Stimulated activated naive CD8-positive, alpha-beta T cell treated with anti-CD3 and anti-CD28 coated beads, Interleukin-15, Interleukin-2, amounts not matched to agents 100 ng/mL and 50 ng/mL, for 24 hours (primary cell): ENCODE measurements at regions not wholly inside any gene's neighbourhood (a gene's known extent, or its start where the extent isn't known, plus 50 kb on each side); places are given as distances from the start of the nearest gene placed in this dataset.

ENCODE experiments used
- H3K27ac Mint-ChIP-seq: one replicate; pipeline ENCODE4 v1.8.0; 2021; ENCODE audit warnings: mild to moderate bottlenecking, mixed read lengths
- H3K27me3 Mint-ChIP-seq: one replicate; pipeline ENCODE4 v1.8.0; 2021; ENCODE audit warnings: mixed read lengths
- H3K36me3 Mint-ChIP-seq: one replicate; pipeline ENCODE4 v1.8.0; 2021; ENCODE audit warnings: low read depth, mixed read lengths
- H3K4me1 Mint-ChIP-seq: one replicate; pipeline ENCODE4 v1.8.0; 2021; ENCODE audit warnings: low read depth, mixed read lengths
- H3K4me3 Mint-ChIP-seq: one replicate; pipeline ENCODE4 v1.8.0; 2021; ENCODE audit warnings: mild to moderate bottlenecking, mixed read lengths
- H3K9me3 Mint-ChIP-seq: one replicate; pipeline ENCODE4 v1.8.0; 2021; ENCODE audit warnings: mixed read lengths

DNA sequence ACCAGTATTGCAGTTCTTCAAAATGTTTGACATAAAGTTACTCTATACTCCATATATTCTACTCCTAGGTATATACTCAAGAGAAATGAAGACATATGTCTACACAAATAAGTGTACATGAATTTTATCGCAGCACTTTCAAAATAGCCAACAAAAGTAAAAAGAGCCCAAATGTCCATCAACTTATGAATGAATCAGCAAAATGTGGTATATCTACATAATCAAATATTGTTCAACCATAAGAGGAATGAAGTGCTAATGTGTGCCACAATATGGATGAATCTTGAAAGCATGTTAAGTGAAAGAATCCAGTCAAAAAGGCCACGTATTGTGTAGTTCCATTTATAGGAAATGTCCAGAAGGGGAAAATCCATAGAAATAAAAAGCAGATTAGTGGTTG is 98.6 kb upstream of the F3 start:
- Mint-ChIP-seq H3K27ac (no peak overlapping the region), H3K9me3 (no peaks in the 10 kb centered on the region), H3K4me1 (no peaks in the 10 kb centered on the region), H3K27me3 (peaks cover 4% of the 10 kb centered on the region), H3K4me3 (no peak overlapping the region), H3K36me3 (no peaks in the 10 kb centered on the region)

DNA sequence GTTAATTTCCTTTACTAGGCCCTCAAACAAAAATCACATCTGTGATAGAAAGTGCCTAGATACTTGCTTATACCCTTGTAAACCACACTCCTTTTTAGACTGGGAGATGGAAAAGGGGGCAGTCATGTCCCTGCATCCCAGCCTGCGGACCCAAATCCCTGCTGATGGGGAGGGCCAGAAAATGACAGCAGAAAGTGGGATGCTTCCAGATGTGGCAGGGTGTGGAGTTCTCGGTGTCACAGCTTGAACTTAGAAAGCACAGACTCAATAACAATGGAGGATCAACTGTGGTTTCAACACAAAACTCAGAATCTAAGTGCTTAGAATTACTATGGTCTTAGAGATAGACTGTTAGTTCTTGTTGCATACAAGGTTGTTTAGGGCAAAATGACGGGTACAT is 95.6 kb upstream of the F3 start:
- H3K36me3 Mint-ChIP-seq: no peaks in the 10 kb centered on the region
- no peak overlapping the region for H3K27ac Mint-ChIP-seq
- H3K4me1 Mint-ChIP-seq: no peaks in the 10 kb centered on the region
- peaks cover 12% of the 10 kb centered on the region for H3K27me3 Mint-ChIP-seq
- H3K4me3 Mint-ChIP-seq: no peak overlapping the region
- H3K9me3 Mint-ChIP-seq: peaks cover 4% of the 10 kb centered on the region

- Mint-ChIP-seq H3K4me1 (no peaks in the 10 kb centered on the region), H3K27ac (no peak overlapping the region), H3K4me3 (no peak overlapping the region), H3K9me3 (peaks cover 4% of the 10 kb centered on the region), H3K36me3 (no peaks in the 10 kb centered on the region), H3K27me3 (peaks cover 17% of the 10 kb centered on the region)
These were observed 95.1 kb upstream of the F3 start for GRCh38 chr1:94636624-94637023.

- Mint-ChIP-seq H3K4me1 (no peaks in the 10 kb centered on the region), H3K36me3 (no peaks in the 10 kb centered on the region), H3K27me3 (peaks cover 22% of the 10 kb centered on the region), H3K4me3 (no peak overlapping the region), H3K27ac (no peak overlapping the region), H3K9me3 (peaks cover 4% of the 10 kb centered on the region)
These were observed 94.5 kb upstream of the F3 start for GRCh38 chr1:94636100-94636499.

GRCh38 chr1:94634977-94635416 is 93.4 kb upstream of the F3 start:
- peaks cover 22% of the 10 kb centered on the region for H3K27me3 Mint-ChIP-seq
- no peaks in the 10 kb centered on the region for H3K36me3 Mint-ChIP-seq
- no peak overlapping the region for H3K27ac Mint-ChIP-seq
- H3K9me3 Mint-ChIP-seq: peaks cover 4% of the 10 kb centered on the region
- no peaks in the 10 kb centered on the region for H3K4me1 Mint-ChIP-seq
- no peak overlapping the region for H3K4me3 Mint-ChIP-seq

DNA sequence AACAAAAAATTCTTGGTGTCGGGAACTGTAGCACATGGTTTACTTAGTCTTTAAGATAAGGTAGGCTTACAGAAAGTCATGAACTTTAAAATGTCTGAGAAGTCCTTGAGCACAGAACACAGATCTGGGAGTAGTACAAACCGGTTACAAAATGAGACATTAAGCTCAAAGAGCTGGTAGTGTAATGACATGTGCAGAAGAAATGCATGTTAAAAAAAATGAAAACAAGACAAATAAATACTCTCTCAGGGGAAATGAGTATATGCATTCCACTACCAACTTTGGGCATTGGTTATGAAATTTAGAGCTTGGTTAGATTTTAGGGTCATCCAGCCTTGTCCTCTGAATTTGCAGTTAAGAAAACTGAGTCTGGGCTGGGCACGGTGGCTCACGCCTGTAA is 91.5 kb upstream of the F3 start:
- H3K27me3 Mint-ChIP-seq: peaks cover 22% of the 10 kb centered on the region

DNA sequence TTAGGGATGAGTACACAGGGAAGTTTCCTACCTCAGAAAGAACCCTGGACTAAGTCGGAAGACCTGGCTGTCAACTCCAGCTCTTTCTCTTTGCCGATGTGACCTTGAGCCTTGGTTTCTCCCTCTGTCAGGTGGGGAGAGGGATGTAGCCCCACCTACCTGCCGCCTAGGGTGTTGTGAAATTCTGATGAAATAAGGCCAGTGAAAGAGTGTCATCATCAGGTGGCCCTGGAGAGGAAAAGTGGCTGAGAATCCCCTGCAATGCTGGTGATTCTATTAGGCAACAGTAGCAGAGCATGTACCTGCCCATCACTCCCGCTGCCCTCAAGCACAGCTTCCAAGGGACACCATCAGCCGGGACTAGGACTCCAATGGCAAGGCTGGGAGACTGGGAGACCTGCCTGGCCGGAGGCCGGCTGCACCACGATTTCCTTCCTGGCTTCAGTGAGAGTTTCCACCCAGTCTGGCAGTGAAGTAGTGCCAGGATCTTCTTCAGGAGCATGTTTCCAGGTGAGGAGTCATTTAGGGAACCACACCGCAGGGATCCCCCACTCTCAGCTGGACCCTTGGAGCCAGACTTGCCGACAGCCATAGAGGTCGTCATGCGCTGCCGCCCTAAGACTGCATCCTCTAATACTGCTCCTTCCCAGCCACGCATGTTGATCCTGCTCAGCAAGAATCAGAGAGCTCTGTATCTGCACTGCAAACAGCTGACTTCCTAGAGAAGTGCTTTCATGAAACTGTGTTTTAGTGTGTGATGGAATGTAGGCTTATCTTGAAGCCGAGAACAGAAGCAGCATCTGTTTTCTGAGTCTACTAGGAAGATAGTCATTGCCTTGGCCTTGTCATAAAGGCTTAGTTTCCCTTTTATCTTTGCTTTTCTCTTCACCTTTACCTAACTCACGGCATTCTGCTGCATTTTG is 88.0 kb upstream of the F3 start:
- no peaks in the 10 kb centered on the region for H3K36me3 Mint-ChIP-seq
- H3K9me3 Mint-ChIP-seq: peaks cover 4% of the 10 kb centered on the region
- H3K4me3 Mint-ChIP-seq: no peak overlapping the region
- H3K27me3 Mint-ChIP-seq: peaks cover 17% of the 10 kb centered on the region
- no peak overlapping the region for H3K27ac Mint-ChIP-seq
- no peaks in the 10 kb centered on the region for H3K4me1 Mint-ChIP-seq

More for the DNA sequence above, 91.5 kb upstream of the F3 start:
- H3K36me3 Mint-ChIP-seq: no peaks in the 10 kb centered on the region
- H3K4me3 Mint-ChIP-seq: no peak overlapping the region
- H3K9me3 Mint-ChIP-seq: peaks cover 4% of the 10 kb centered on the region
- H3K4me1 Mint-ChIP-seq: no peaks in the 10 kb centered on the region
- no peak overlapping the region for H3K27ac Mint-ChIP-seq

GRCh38 chr1:94628499-94628843 is 86.9 kb upstream of the F3 start:
- peaks cover 4% of the 10 kb centered on the region for H3K9me3 Mint-ChIP-seq
- H3K27me3 Mint-ChIP-seq: peaks cover 17% of the 10 kb centered on the region
- no peak overlapping the region for H3K27ac Mint-ChIP-seq
- H3K4me3 Mint-ChIP-seq: no peak overlapping the region
- H3K36me3 Mint-ChIP-seq: no peaks in the 10 kb centered on the region
- no peaks in the 10 kb centered on the region for H3K4me1 Mint-ChIP-seq

- Mint-ChIP-seq H3K4me3 (no peak overlapping the region), H3K27ac (no peak overlapping the region), H3K9me3 (peaks cover 2% of the 10 kb centered on the region), H3K4me1 (no peaks in the 10 kb centered on the region), H3K27me3 (peaks cover 15% of the 10 kb centered on the region), H3K36me3 (no peaks in the 10 kb centered on the region)
These were observed 86.4 kb upstream of the F3 start for GRCh38 chr1:94627771-94628498.

- H3K9me3 Mint-ChIP-seq: no peaks in the 10 kb centered on the region
- no peak overlapping the region for H3K4me3 Mint-ChIP-seq
- H3K27ac Mint-ChIP-seq: no peak overlapping the region
- H3K4me1 Mint-ChIP-seq: no peaks in the 10 kb centered on the region
- no peaks in the 10 kb centered on the region for H3K36me3 Mint-ChIP-seq
- H3K27me3 Mint-ChIP-seq: no peaks in the 10 kb centered on the region
These were observed 82.6 kb upstream of the F3 start for GRCh38 chr1:94624203-94624602.

DNA sequence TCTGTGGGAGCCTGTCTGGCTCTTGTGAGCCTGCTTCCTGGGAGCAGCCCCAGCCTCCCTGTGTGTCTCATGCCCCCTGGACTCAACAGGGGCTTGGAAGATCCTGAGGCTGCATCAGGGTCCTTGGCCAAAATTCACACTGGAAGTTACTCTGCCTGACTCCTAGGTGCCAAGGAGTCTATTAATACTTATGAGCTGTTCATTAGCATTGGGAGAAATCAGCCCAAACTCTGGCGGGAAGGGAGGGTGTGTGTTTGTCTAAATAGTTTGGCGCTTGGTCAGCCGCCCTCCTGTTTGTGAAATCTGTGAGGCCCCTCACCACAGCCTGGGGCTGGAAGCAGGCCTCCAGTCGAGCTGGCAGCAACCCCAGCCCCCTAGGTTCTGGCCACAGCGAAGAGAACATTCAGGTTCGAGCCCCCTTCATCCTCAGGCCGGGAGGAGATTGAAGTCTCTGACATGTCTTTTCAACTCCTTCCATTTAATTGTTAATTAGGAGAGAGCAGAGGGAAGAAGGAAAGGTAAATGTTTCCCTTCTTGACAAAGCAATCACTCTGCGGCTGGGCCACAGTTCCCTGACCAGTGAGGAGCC is 82.1 kb upstream of the F3 start:
- H3K27me3 Mint-ChIP-seq: no peaks in the 10 kb centered on the region
- no peak overlapping the region for H3K27ac Mint-ChIP-seq
- H3K36me3 Mint-ChIP-seq: no peaks in the 10 kb centered on the region
- no peak overlapping the region for H3K4me3 Mint-ChIP-seq
- H3K9me3 Mint-ChIP-seq: no peaks in the 10 kb centered on the region
- no peaks in the 10 kb centered on the region for H3K4me1 Mint-ChIP-seq

DNA sequence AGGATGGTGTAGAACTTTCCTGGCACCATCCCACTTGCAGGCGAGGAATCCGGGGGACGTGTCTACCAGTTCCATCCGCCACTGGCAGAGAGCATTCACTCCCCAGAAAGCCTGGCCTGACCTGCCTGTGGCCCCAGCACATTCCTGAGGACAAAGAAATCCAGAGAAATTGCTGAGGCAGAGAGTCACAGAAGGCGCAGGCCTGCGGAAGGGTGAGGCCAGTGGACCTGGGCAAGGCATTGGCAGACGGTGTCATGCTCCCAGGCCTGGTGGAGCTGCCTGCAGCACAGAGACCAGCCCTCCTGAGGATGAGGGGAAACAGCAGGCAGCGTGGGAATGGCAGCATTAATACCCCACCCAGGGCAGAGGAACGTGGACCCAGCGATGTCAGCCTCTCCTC is 81.2 kb upstream of the F3 start:
- no peak overlapping the region for H3K4me3 Mint-ChIP-seq
- H3K4me1 Mint-ChIP-seq: no peaks in the 10 kb centered on the region
- H3K36me3 Mint-ChIP-seq: no peaks in the 10 kb centered on the region
- H3K9me3 Mint-ChIP-seq: peaks cover 9% of the 10 kb centered on the region
- no peak overlapping the region for H3K27ac Mint-ChIP-seq
- H3K27me3 Mint-ChIP-seq: no peaks in the 10 kb centered on the region

DNA sequence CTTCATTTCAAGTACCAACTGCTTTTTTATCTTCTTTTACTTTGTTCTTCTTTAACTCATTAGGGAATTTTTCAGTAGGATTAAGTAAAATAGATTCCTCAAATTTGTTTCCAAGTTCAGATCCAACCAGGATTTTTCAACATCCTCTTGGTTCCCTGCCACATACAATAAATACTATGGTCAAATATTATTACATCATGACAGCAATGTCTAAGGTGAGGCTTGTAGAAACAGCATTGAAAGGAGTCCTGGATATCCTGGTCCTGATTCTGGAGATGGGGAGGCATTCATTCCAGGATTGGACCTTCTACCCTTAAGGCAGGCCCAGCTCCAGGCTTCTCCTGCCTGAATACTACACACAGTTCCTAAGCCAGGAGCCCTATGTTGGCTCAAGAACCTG is 80.2 kb upstream of the F3 start:
- Mint-ChIP-seq H3K27ac (no peak overlapping the region), H3K9me3 (peaks cover 11% of the 10 kb centered on the region), H3K36me3 (no peaks in the 10 kb centered on the region), H3K4me3 (no peak overlapping the region), H3K27me3 (no peaks in the 10 kb centered on the region), H3K4me1 (no peaks in the 10 kb centered on the region)

GRCh38 chr1:94621395-94621794 is 79.8 kb upstream of the F3 start:
- no peak overlapping the region for H3K4me3 Mint-ChIP-seq
- H3K27me3 Mint-ChIP-seq: no peaks in the 10 kb centered on the region

DNA sequence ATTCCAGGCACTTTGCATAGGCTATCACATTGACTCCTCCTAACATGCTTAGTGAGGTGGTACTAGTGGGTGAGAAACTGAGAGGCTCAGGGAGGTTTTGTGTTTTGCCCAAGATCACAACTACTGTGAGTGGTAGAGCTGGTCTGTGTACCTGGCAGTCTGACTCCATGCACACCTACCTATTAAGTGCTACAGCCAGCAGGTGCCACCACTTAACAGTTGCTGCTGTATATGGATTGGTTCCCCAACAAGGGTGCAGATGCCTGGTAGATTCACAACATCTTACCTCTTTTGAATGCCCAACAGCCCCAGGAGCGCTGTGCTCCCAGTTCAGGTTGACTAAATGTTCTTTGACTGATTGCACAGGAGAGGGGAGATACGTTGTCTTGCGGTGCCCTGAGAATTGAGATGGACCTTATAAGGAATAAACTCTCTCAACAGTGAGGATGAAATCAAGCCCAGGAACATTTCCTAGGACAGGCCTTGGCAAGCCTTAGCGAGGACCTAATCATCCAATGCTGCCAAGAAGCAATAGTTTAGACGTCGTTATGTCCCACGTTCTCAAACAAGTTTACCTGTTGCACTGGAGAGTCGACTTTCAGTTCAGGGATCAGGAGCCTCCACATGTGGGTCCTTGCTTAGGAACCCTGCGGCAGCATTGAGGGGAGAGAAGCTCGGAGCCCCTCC is 78.9 kb upstream of the F3 start:
- Mint-ChIP-seq H3K27ac (no peak overlapping the region), H3K4me3 (no peak overlapping the region), H3K9me3 (peaks cover 11% of the 10 kb centered on the region), H3K27me3 (no peaks in the 10 kb centered on the region), H3K4me1 (no peaks in the 10 kb centered on the region), H3K36me3 (no peaks in the 10 kb centered on the region)

More at GRCh38 chr1:94621395-94621794, 79.8 kb upstream of the F3 start:
- H3K4me1 Mint-ChIP-seq: no peaks in the 10 kb centered on the region
- no peak overlapping the region for H3K27ac Mint-ChIP-seq
- H3K36me3 Mint-ChIP-seq: no peaks in the 10 kb centered on the region
- H3K9me3 Mint-ChIP-seq: peaks cover 11% of the 10 kb centered on the region
